ENCODE measurements at regions not wholly inside any gene's neighbourhood (a gene's known extent, or its start where the extent isn't known, plus 50 kb on each side); places are given as distances from the start of the nearest gene placed in this dataset.

DNA sequence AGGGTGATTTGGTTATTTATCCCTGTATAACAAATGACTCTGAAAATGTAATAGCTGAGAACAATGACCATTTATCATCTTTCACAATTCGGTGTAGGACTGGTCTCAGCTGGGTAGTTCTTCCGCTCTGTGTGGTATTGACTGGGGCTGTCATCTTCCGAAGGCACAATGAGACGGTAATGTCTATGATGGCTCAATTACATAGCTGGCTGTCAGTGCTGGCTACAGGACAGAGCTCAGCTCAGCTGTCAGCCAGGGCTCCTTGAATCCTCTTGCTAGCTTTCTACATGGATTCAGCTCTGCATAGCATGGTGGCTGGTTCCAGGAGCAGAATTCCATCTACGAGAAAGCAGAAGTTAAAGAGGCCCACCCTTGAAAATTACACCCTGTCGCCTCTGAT lies 483.8 kb downstream of the TDRD15 start:
- WGBS, 3 donors: 50 to 68% (median 61%) methylated on average over 6 of the region's 6 CpGs
- no peak for ATAC-seq

DNA sequence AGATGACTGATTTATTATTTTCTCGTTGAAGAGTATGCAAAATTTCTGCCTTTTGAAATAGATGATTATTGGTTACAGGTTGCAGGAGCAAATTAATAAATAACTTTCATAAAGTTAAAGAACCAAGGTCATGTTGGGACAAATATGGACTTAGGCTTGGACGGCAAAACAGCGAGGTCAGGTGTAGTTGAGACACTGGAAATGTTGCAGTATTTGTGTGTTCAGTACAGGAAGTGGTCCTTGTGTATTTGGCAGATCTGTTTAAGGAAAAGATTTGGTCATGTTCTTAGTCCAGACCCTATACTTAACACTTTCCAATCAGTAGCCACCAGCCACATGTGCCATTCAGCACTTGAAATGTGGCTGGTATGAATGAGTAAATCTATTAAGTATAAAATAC lies 486.5 kb downstream of the TDRD15 start:
- H3K4me3 ChIP-seq: no peak overlapping the region
- H3K36me3 ChIP-seq (ENCODE audit: insufficient read depth in 1 of 2, low read depth in 1 of 2): no peaks in the 10 kb centered on the region
- H3K27ac ChIP-seq: no peak overlapping the region
- H3K27me3 ChIP-seq (ENCODE audit: insufficient read depth in 3 of 3, low read length in 2 of 3): peaks cover 0 to 2% (median 0%) of the 10 kb centered on the region in 3 donors
- 77 to 79% (median 77%) methylated on average over 3 of the region's 3 CpGs for WGBS, 3 donors
- H3K9me3 ChIP-seq: no peaks in the 10 kb centered on the region
- TF ChIP-seq, protein P1, sequence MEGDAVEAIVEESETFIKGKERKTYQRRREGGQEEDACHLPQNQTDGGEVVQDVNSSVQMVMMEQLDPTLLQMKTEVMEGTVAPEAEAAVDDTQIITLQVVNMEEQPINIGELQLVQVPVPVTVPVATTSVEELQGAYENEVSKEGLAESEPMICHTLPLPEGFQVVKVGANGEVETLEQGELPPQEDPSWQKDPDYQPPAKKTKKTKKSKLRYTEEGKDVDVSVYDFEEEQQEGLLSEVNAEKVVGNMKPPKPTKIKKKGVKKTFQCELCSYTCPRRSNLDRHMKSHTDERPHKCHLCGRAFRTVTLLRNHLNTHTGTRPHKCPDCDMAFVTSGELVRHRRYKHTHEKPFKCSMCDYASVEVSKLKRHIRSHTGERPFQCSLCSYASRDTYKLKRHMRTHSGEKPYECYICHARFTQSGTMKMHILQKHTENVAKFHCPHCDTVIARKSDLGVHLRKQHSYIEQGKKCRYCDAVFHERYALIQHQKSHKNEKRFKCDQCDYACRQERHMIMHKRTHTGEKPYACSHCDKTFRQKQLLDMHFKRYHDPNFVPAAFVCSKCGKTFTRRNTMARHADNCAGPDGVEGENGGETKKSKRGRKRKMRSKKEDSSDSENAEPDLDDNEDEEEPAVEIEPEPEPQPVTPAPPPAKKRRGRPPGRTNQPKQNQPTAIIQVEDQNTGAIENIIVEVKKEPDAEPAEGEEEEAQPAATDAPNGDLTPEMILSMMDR (IDR thresholded peaks at IDR 0.05): no peak
- intact Hi-C loops (cut with DNase I): no loop called here
- ATAC-seq (no peak), DNase-seq (no peak)
- H3K4me1 ChIP-seq: no peaks in the 10 kb centered on the region

More for the DNA sequence above, 483.8 kb downstream of the TDRD15 start:
- TF ChIP-seq, protein P1 (IDR thresholded peaks at IDR 0.05): no peak
- Histone ChIP-seq H3K4me1 (no peaks in the 10 kb centered on the region), H3K36me3 (ENCODE audit: insufficient read depth in 1 of 2, low read depth in 1 of 2) (no peaks in the 10 kb centered on the region), H3K27ac (no peak overlapping the region), H3K4me3 (no peak overlapping the region), H3K27me3 (ENCODE audit: insufficient read depth in 3 of 3, low read length in 2 of 3) (peaks cover 0 to 2% (median 2%) of the 10 kb centered on the region in 3 donors), H3K9me3 (no peaks in the 10 kb centered on the region)
- no peak for DNase-seq
- intact Hi-C loops (cut with DNase I): no loop called here

DNA sequence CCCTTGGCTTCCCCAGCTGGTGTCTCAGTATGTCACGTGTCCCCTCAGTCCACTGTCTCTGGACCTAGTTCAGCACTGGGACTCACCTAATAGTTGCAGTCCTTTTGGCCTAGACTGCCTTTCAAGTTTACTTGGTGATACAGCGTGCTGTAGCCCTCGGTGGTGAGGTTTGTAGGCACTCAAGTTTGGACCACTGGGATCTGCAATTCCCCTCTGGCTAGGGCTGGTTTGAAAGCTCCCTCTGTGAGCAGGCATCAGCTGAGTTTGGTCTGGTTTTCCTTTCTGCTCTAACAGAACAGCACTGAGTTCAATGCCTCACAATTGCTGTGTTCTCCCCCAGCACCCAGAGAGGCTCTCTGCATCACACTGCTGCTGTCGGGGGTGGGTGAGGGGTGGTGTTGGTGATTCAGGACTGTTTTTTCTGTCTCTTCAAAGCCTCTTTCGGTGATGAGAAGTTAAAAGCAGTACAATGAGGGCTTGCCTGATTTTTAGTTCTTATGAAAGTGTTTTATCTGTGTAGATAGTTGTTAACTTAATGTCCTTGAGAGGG lies 494.2 kb downstream of the TDRD15 start:
- ATAC-seq: no peak

DNA sequence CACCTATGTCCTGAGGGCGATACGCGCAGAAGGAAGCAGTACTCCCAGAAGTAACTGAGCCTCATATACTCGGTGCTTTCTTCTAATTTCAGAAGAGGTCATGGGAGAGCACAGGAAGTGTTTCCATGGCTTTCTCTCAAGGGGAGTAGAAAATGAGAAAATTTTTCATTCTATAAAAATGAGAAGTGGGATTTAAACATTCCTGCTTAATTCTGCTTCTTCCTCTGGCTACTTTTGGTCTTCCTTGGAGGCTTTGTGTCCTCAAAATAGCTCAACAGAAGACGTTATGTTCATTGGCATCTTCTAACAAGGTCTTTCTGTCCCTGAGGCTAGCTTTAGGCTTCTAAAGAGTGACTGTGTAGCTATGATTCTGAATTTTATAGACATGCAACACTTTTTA lies 497.0 kb downstream of the TDRD15 start:
- intact Hi-C loops (cut with DNase I): no loop called here

More for the DNA sequence above, 494.2 kb downstream of the TDRD15 start:
- no peaks in the 10 kb centered on the region for H3K36me3 ChIP-seq (ENCODE audit: insufficient read depth in 1 of 2, low read depth in 1 of 2)
- no peak overlapping the region for H3K4me3 ChIP-seq
- no peak for DNase-seq
- H3K4me1 ChIP-seq: no peaks in the 10 kb centered on the region
- no peak overlapping the region for H3K27ac ChIP-seq
- WGBS, 3 donors: 66 to 71% (median 66%) methylated on average over 5 of the region's 5 CpGs
- TF ChIP-seq, protein P1 (IDR thresholded peaks at IDR 0.05): no peak
- no peaks in the 10 kb centered on the region for H3K27me3 ChIP-seq (ENCODE audit: insufficient read depth in 3 of 3, low read length in 2 of 3)
- intact Hi-C loops (cut with DNase I): no loop called here
- no peaks in the 10 kb centered on the region for H3K9me3 ChIP-seq

More for the DNA sequence above, 497.0 kb downstream of the TDRD15 start:
- ATAC-seq: no peak
- H3K27ac ChIP-seq: no peak overlapping the region
- no peaks in the 10 kb centered on the region for H3K36me3 ChIP-seq (ENCODE audit: insufficient read depth in 1 of 2, low read depth in 1 of 2)
- H3K4me3 ChIP-seq: no peak overlapping the region
- no peaks in the 10 kb centered on the region for H3K27me3 ChIP-seq (ENCODE audit: insufficient read depth in 3 of 3, low read length in 2 of 3)
- no peak for DNase-seq
- TF ChIP-seq, protein P1 (IDR thresholded peaks at IDR 0.05): no peak
- no peaks in the 10 kb centered on the region for H3K9me3 ChIP-seq
- WGBS, 3 donors: 61 to 66% (median 62%) methylated on average over 5 of the region's 5 CpGs
- no peaks in the 10 kb centered on the region for H3K4me1 ChIP-seq

All from psoas muscle (tissue), 7 donors.